T47D (cell line): ENCODE measurements at regions not wholly inside any gene's neighbourhood (a gene's known extent, or its start where the extent isn't known, plus 50 kb on each side); places are given as distances from the start of the nearest gene placed in this dataset.
"Not testable (repeated sequence)": the region's sequence is repeated elsewhere in the genome, so short reads cannot be mapped to it uniquely, and the experiment has no call there.

ENCODE experiments used
- DNase-seq, 2 experiments: peaks; one replicate each; pipeline versions ENCODE4 v3.0.0 to v3.0.0-alpha.2; 2011 to 2012; ENCODE audit warnings: low read depth in 1 of 2, low spot score in 1 of 2
- JUND ChIP-seq: IDR thresholded peaks from 2 replicates; pipeline ENCODE4 v1.6.1; 2012; ENCODE audit warnings: low read depth
- in situ Hi-C: cut with HindIII; loops from 2 replicates; pipeline ENCODE4 v1.10.0; 2016; ENCODE audit warnings: low sequenced_read_pairs, low pct_unique_long_range_greater_than_20kb

GRCh38 chr3:18529631-18530030 lies 104.5 kb upstream of the SATB1 start:
- TF ChIP-seq JUND: no peak
- no peak for DNase-seq
- in situ Hi-C loops: no loop called here

GRCh38 chr3:18527691-18528090 lies 102.6 kb upstream of the SATB1 start:
- no peak for DNase-seq
- no peak for TF ChIP-seq JUND
- in situ Hi-C loops: no loop called here

DNA sequence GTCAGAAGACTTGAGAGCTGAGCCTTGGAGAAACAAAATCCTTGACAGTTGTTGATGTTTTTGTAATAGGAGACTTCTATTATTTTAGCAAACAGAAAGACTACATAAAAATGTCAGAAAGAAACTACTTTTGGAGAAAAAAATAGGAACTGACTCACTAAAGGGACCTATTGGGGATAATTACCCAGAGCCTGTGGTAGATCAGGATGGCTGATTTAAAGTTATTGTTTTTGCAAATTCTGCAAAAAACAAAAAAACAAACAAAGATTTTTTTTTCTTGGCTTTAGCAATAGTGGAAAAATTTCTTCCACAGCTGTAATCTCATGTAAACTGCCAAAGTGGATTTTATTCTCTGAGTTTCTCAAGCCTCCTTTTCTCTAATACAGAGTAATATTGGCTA lies 101.5 kb upstream of the SATB1 start:
- no peak for TF ChIP-seq JUND
- in situ Hi-C loops: no loop called here
- no peak for DNase-seq

- in situ Hi-C loops, DNase-seq: not testable (repeated sequence)
These were observed 91.0 kb upstream of the SATB1 start for GRCh38 chr3:18516170-18516569.

DNA sequence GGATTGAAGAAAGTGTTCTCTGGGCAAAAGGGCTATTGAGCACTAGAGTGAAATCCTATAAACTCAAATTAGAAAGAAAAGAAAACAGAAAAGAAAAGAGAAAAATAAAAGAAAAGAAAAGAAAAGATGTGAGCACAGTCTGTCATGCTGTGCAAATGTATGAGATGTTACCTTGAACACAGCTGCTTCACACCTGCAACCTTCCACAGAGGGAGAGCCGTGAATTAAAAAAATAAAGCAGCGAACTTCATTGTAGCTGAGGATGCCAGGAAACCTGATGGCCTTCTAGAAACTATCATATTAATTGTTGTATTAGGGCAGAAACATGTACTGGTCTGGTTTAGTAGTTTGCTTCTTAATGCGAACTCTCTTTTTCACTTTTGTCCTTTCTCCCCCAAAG lies 88.0 kb upstream of the SATB1 start:
- no peak for TF ChIP-seq JUND
- in situ Hi-C loops: no loop called here
- no peak for DNase-seq

- no peak for DNase-seq
- in situ Hi-C loops: no loop called here
- TF ChIP-seq JUND: no peak
These were observed 86.9 kb upstream of the SATB1 start for GRCh38 chr3:18512007-18512406.

DNA sequence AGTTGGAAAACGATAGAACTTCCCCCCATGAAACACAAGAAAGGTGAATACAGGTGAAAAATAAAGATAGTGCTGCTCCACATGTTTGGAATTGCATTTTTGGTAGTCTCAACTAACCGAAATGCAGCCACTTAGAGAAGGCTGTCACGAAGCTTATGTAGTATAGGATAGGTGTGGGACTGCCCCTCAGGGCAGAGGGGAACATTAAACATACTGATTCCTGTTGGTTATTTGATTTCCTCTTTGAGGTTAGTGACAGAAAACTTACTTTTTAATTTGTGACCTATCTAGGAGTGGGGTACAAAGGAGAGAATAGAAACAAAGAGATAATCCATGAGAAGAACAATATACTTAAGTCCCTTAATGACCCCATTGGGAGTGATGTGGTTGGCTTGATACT lies 85.8 kb upstream of the SATB1 start:
- in situ Hi-C loops: no loop called here

GRCh38 chr3:18507333-18507732 lies 82.2 kb upstream of the SATB1 start:
- DNase-seq: no peak
- in situ Hi-C loops: no loop called here
- no peak for TF ChIP-seq JUND

More for the DNA sequence above, 85.8 kb upstream of the SATB1 start:
- DNase-seq: no peak
- TF ChIP-seq JUND: no peak

DNA sequence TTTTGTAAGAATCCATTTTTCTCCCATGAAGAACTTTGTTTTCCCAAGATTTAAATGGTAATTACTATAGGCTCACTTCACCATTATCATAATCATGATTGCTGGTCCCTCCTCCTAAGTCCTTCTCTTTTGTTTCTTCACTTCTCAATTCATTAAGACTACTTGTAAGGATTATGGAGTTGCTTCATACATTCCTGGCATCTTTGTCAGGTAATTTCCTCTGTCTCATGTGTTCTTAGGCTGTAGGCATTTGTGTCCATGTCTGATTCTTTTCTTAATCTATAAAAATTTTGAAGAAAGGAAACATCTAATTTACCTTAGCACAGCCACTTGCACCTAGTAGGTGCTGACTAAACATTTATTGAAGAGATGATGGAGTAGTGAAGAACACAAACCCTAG lies 79.9 kb upstream of the SATB1 start:
- no peak for TF ChIP-seq JUND
- no peak for DNase-seq
- in situ Hi-C loops: no loop called here

DNA sequence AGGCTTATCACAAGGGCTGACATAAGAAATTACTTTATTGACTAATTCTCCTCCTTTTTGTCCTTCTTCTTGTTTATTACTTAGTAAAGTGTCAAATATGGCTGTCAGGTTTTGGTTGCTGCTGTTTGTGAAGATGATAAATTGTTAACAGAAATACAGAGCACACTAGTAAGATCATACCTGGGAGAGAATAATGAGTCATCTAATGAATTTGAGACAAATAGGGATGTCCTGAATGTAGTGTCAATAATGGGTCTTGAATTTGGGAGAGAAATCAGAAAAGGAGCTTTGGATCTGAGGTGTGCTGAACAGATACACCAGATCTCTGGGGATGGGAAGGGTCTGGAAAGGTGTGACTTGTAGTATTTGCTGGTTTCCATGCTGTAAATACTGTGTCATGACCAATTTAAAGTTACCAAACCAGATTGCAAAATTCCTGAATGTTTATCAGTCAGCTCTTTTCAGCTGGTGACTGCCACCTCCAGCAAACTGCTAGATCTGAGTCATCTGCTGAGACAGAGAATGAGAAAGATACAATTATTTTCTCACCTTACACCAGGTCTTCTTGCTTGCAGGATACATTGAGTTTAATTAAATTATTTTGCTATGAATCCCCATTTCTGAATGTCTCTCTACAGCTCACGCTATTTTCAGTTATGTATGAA lies 76.7 kb upstream of the SATB1 start:
- in situ Hi-C loops: no loop called here
- no peak for DNase-seq
- no peak for TF ChIP-seq JUND

DNA sequence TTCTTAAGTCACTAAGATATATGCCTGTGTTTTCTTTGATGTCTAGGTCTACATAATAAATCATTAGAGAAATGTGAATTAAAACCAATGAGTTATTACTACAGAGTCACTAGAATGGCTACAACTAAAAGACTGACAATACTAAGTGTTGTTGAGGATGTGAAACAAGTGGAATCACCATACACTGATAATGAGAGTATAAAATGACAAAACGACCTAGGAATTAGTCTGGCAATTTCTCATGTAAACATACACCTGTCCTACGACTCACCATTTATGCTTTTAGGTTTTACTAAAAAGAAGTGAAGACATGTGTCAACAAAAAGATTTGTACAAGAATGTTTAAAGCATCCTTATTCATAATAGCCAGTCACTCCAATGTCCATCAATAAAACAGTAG lies 75.2 kb upstream of the SATB1 start:
- no peak for DNase-seq
- TF ChIP-seq JUND: no peak
- in situ Hi-C loops: no loop called here

GRCh38 chr3:18499301-18499700 lies 74.2 kb upstream of the SATB1 start:
- DNase-seq: no peak
- TF ChIP-seq JUND: no peak
- in situ Hi-C loops: no loop called here

DNA sequence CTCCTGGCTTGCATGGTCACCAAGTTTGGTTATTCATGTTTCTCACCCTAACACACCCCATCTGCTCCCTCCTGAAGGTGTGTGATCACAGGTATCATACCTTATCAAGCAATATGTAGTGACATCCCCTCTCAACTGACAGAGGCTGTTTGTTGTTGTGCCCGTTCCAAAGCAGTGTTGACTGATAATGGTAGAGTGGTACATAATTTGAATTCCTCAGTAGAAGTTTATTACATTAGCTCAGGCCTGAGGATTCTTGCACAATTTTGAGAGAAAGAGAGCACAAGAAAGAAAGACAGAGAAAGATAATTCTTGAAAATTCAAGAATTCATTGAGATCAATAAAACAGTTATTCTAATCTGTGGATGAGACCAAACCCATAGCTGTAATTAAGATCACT lies 69.1 kb upstream of the SATB1 start:
- DNase-seq: no peak
- TF ChIP-seq JUND: no peak
- in situ Hi-C loops: no loop called here

DNA sequence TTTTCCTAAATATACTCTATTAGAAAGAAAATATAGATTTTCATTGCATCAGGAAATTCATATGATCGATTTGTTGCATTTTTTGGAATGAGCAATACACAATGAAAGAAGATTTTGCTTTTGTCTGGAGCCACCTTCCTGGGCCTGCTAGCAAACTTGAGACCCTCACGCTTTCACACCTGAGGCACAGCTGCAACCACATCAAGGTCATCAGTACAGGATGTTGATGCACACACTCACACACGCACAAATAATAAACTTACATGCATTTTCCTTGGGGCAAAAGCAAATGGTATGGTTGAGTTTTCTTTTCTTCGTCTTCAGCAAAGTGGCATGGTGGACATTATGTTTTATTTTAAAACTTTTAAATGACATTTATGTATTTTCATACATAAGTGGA lies 64.8 kb upstream of the SATB1 start:
- in situ Hi-C loops: no loop called here
- no peak for DNase-seq

More for the DNA sequence above, 64.8 kb upstream of the SATB1 start:
- no peak for TF ChIP-seq JUND
